HEK293 (cell line): ENCODE measurements at regions not wholly inside any gene's neighbourhood (a gene's known extent, or its start where the extent isn't known, plus 50 kb on each side); places are given as distances from the start of the nearest gene placed in this dataset.

ENCODE experiments used
- REST ChIP-seq: fragments of 450-650 bp; formaldehyde crosslinking; IDR thresholded peaks from 2 replicates; pipeline ENCODE4 v1.5.1; 2016; ENCODE audit warnings: missing biosample characterization, missing genetic modification characterization
- ZNF239 ChIP-seq: fragments of 450-650 bp; formaldehyde crosslinking; IDR thresholded peaks from 2 replicates; pipeline ENCODE4 v1.5.1; 2016; ENCODE audit warnings: missing biosample characterization, missing genetic modification characterization
- TF ChIP-seq, protein P1 (sequence below): fragments of 450-650 bp; formaldehyde crosslinking; IDR thresholded peaks from 2 replicates; pipeline ENCODE4 v1.5.1; 2016; ENCODE audit warnings: missing biosample characterization, missing genetic modification characterization, low read depth

GRCh38 chr6:128763599-128764300, 119.2 kb upstream of the LAMA2 start:
- no peak for TF ChIP-seq REST
- TF ChIP-seq, protein P1, sequence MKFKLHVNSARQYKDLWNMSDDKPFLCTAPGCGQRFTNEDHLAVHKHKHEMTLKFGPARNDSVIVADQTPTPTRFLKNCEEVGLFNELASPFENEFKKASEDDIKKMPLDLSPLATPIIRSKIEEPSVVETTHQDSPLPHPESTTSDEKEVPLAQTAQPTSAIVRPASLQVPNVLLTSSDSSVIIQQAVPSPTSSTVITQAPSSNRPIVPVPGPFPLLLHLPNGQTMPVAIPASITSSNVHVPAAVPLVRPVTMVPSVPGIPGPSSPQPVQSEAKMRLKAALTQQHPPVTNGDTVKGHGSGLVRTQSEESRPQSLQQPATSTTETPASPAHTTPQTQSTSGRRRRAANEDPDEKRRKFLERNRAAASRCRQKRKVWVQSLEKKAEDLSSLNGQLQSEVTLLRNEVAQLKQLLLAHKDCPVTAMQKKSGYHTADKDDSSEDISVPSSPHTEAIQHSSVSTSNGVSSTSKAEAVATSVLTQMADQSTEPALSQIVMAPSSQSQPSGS (tag by site-specific recombination): no peak
- TF ChIP-seq ZNF239 (tag by site-specific recombination): no peak
